ENCODE measurements at regions not wholly inside any gene's neighbourhood (a gene's known extent, or its start where the extent isn't known, plus 50 kb on each side); places are given as distances from the start of the nearest gene placed in this dataset.

DNA sequence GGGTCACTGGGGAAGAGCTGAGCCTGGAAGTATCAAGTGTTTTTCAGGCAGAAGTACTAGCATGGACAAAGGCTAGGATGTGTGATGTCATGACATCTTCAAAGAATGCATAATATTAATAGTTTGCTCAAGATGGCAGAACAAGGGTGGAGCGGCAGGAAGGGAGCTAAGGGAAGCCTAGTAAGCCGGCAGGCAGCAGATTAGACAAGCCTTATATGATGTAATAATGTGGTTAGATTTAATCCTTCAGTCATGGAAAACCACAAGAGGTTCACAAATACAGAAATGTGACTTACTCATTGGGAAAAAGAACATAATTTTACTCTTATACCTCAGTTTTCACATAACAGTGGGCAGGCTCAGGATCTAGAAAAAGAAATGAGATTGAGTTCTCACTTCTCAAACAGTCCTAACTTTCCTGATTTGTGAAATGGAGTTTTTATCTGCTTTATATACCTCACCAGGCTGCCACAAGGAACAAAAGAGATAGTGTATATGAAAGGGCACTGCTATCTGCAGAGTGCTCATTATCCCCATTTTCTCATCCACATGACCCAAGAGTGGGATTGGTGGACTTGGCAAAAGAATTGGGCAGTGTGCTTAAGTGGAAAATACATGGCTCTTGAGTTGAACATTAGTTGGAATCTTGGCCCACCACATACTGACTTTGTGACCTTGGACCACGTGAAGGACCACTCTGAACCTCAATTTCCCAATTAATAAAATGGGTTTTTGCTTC is 89.1 kb upstream of the LHCGR start:
- TF ChIP-seq, protein P1, sequence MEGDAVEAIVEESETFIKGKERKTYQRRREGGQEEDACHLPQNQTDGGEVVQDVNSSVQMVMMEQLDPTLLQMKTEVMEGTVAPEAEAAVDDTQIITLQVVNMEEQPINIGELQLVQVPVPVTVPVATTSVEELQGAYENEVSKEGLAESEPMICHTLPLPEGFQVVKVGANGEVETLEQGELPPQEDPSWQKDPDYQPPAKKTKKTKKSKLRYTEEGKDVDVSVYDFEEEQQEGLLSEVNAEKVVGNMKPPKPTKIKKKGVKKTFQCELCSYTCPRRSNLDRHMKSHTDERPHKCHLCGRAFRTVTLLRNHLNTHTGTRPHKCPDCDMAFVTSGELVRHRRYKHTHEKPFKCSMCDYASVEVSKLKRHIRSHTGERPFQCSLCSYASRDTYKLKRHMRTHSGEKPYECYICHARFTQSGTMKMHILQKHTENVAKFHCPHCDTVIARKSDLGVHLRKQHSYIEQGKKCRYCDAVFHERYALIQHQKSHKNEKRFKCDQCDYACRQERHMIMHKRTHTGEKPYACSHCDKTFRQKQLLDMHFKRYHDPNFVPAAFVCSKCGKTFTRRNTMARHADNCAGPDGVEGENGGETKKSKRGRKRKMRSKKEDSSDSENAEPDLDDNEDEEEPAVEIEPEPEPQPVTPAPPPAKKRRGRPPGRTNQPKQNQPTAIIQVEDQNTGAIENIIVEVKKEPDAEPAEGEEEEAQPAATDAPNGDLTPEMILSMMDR (IDR thresholded peaks at IDR 0.05): no peak
- no peak for TF ChIP-seq POLR2A (IDR thresholded peaks at IDR 0.05)
